ENCODE measurements at regions not wholly inside any gene's neighbourhood (a gene's known extent, or its start where the extent isn't known, plus 50 kb on each side); places are given as distances from the start of the nearest gene placed in this dataset.

- Mint-ChIP-seq H3K4me3 (ENCODE audit: unreplicated experiment) (no peak overlapping the region), H3K27ac (ENCODE audit: unreplicated experiment) (no peak overlapping the region), H3K9me3 (ENCODE audit: unreplicated experiment) (no peaks in the 10 kb centered on the region), H3K27me3 (ENCODE audit: unreplicated experiment) (peaks cover 2% of the 10 kb centered on the region), H3K36me3 (ENCODE audit: low read depth, unreplicated experiment) (no peaks in the 10 kb centered on the region), H3K4me1 (ENCODE audit: unreplicated experiment) (peaks cover 3% of the 10 kb centered on the region)
- DNase-seq (ENCODE audit: low spot score): no peak
- TF ChIP-seq CTCF (IDR thresholded peaks at IDR 0.05; ENCODE audit: unreplicated experiment): no peak
These were observed 316.2 kb downstream of the VRK1 start for GRCh38 chr14:97113339-97113738.

GRCh38 chr14:97116546-97116945 lies 319.4 kb downstream of the VRK1 start:
- Mint-ChIP-seq H3K4me1 (ENCODE audit: unreplicated experiment) (peaks cover 5% of the 10 kb centered on the region), H3K27ac (ENCODE audit: unreplicated experiment) (no peak overlapping the region), H3K27me3 (ENCODE audit: unreplicated experiment) (peaks cover 2% of the 10 kb centered on the region), H3K4me3 (ENCODE audit: unreplicated experiment) (no peak overlapping the region), H3K9me3 (ENCODE audit: unreplicated experiment) (no peaks in the 10 kb centered on the region), H3K36me3 (ENCODE audit: low read depth, unreplicated experiment) (no peaks in the 10 kb centered on the region)
- no peak for TF ChIP-seq CTCF (IDR thresholded peaks at IDR 0.05; ENCODE audit: unreplicated experiment)
- DNase-seq (ENCODE audit: low spot score): no peak

- no peak for TF ChIP-seq CTCF (IDR thresholded peaks at IDR 0.05; ENCODE audit: unreplicated experiment)
- Mint-ChIP-seq H3K4me1 (ENCODE audit: unreplicated experiment) (peaks cover 5% of the 10 kb centered on the region), H3K27ac (ENCODE audit: unreplicated experiment) (no peak overlapping the region), H3K36me3 (ENCODE audit: low read depth, unreplicated experiment) (no peaks in the 10 kb centered on the region), H3K4me3 (ENCODE audit: unreplicated experiment) (no peak overlapping the region), H3K9me3 (ENCODE audit: unreplicated experiment) (no peaks in the 10 kb centered on the region), H3K27me3 (ENCODE audit: unreplicated experiment) (peaks cover 2% of the 10 kb centered on the region)
- DNase-seq (ENCODE audit: low spot score): no peak
These were observed 320.5 kb downstream of the VRK1 start for GRCh38 chr14:97117693-97118092.

GRCh38 chr14:97120204-97120603 lies 323.0 kb downstream of the VRK1 start:
- Mint-ChIP-seq H3K27me3 (ENCODE audit: unreplicated experiment) (no peaks in the 10 kb centered on the region), H3K36me3 (ENCODE audit: low read depth, unreplicated experiment) (no peaks in the 10 kb centered on the region)

GRCh38 chr14:97120611-97121031 lies 323.4 kb downstream of the VRK1 start:
- no peak for DNase-seq (ENCODE audit: low spot score)
- TF ChIP-seq CTCF (IDR thresholded peaks at IDR 0.05; ENCODE audit: unreplicated experiment): no peak
- no peaks in the 10 kb centered on the region for H3K27me3 Mint-ChIP-seq (ENCODE audit: unreplicated experiment)
- H3K4me1 Mint-ChIP-seq (ENCODE audit: unreplicated experiment): peaks cover 2% of the 10 kb centered on the region
- H3K27ac Mint-ChIP-seq (ENCODE audit: unreplicated experiment): no peak overlapping the region
- no peaks in the 10 kb centered on the region for H3K9me3 Mint-ChIP-seq (ENCODE audit: unreplicated experiment)
- H3K4me3 Mint-ChIP-seq (ENCODE audit: unreplicated experiment): no peak overlapping the region
- no peaks in the 10 kb centered on the region for H3K36me3 Mint-ChIP-seq (ENCODE audit: low read depth, unreplicated experiment)

More at GRCh38 chr14:97120204-97120603, 323.0 kb downstream of the VRK1 start:
- peaks cover 2% of the 10 kb centered on the region for H3K4me1 Mint-ChIP-seq (ENCODE audit: unreplicated experiment)
- no peaks in the 10 kb centered on the region for H3K9me3 Mint-ChIP-seq (ENCODE audit: unreplicated experiment)
- no peak overlapping the region for H3K4me3 Mint-ChIP-seq (ENCODE audit: unreplicated experiment)
- H3K27ac Mint-ChIP-seq (ENCODE audit: unreplicated experiment): no peak overlapping the region
- no peak for TF ChIP-seq CTCF (IDR thresholded peaks at IDR 0.05; ENCODE audit: unreplicated experiment)
- no peak for DNase-seq (ENCODE audit: low spot score)
